Stimulated activated CD4-positive, alpha-beta T cell treated with anti-CD3 and anti-CD28 coated beads, Interleukin-12 subunit alpha, Interleukin-12 subunit beta, amount 100 ng/mL, for 48 hours (primary cell): ENCODE measurements at regions not wholly inside any gene's neighbourhood (a gene's known extent, or its start where the extent isn't known, plus 50 kb on each side); places are given as distances from the start of the nearest gene placed in this dataset.

Experiments
- DNase-seq, 3 donors: peaks; one replicate each; pipeline ENCODE4 v3.0.0-alpha.2; 2020; ENCODE audit warnings: low read depth in 2 of 3, low spot score in 1 of 3

GRCh38 chr1:117678246-117678977, 72.6 kb downstream of the TENT5C start:
- no peak for DNase-seq

- DNase-seq: no peak
Observed at GRCh38 chr1:117679299-117679698, 73.5 kb downstream of the TENT5C start.

- no peak for DNase-seq
Observed at GRCh38 chr1:117679868-117680267, 74.0 kb downstream of the TENT5C start.

GRCh38 chr1:117680316-117681002, 74.6 kb downstream of the TENT5C start:
- DNase-seq: no peak

GRCh38 chr1:117681093-117681900, 75.4 kb downstream of the TENT5C start:
- no peak for DNase-seq

- DNase-seq: no peak
Observed at GRCh38 chr1:117681901-117682250, 76.0 kb downstream of the TENT5C start.

GRCh38 chr1:117682372-117682771, 76.5 kb downstream of the TENT5C start:
- no peak for DNase-seq

- DNase-seq: no peak
Observed at GRCh38 chr1:117683571-117684285, 77.9 kb downstream of the TENT5C start.

- no peak for DNase-seq
Observed at GRCh38 chr1:117685936-117686806, 80.3 kb downstream of the TENT5C start.

GRCh38 chr1:117686907-117687306, 81.1 kb downstream of the TENT5C start:
- DNase-seq: no peak

GRCh38 chr1:117689997-117690625, 84.3 kb downstream of the TENT5C start:
- no peak for DNase-seq

GRCh38 chr1:117691942-117692341, 86.1 kb downstream of the TENT5C start:
- DNase-seq: no peak

GRCh38 chr1:117694543-117694942, 88.7 kb downstream of the TENT5C start:
- no peak for DNase-seq

- DNase-seq: no peak
Observed at GRCh38 chr1:117695796-117696490, 90.1 kb downstream of the TENT5C start.

GRCh38 chr1:117696561-117696960, 90.7 kb downstream of the TENT5C start:
- DNase-seq: no peak

- DNase-seq: no peak
Observed at GRCh38 chr1:117697220-117697781, 91.5 kb downstream of the TENT5C start.

GRCh38 chr1:117698398-117699160, 92.7 kb downstream of the TENT5C start:
- no peak for DNase-seq

GRCh38 chr1:117699953-117700352, 94.1 kb downstream of the TENT5C start:
- no peak for DNase-seq
